Osteocyte (in vitro differentiated cells): ENCODE measurements at regions not wholly inside any gene's neighbourhood (a gene's known extent, or its start where the extent isn't known, plus 50 kb on each side); places are given as distances from the start of the nearest gene placed in this dataset.

Experiments used
- DNase-seq: peaks from one replicate; pipeline ENCODE4 v3.0.0; 2021; ENCODE audit warnings: mixed read lengths; ENCODE audit not compliant: unreplicated experiment; ENCODE audit errors: extremely low spot score
- H3K27ac Mint-ChIP-seq: one replicate; pipeline ENCODE4 v1.8.0; 2021; ENCODE audit warnings: mild to moderate bottlenecking, mixed read lengths; ENCODE audit not compliant: unreplicated experiment
- H3K27me3 Mint-ChIP-seq: one replicate; pipeline ENCODE4 v1.8.0; 2021; ENCODE audit warnings: mixed read lengths; ENCODE audit not compliant: unreplicated experiment
- H3K36me3 Mint-ChIP-seq: one replicate; pipeline ENCODE4 v1.8.0; 2021; ENCODE audit warnings: mixed read lengths; ENCODE audit not compliant: unreplicated experiment
- H3K4me1 Mint-ChIP-seq: one replicate; pipeline ENCODE4 v1.8.0; 2021; ENCODE audit warnings: mixed read lengths; ENCODE audit not compliant: unreplicated experiment
- H3K4me3 Mint-ChIP-seq: one replicate; pipeline ENCODE4 v1.8.0; 2021; ENCODE audit warnings: mild to moderate bottlenecking, moderate library complexity, mixed read lengths; ENCODE audit not compliant: unreplicated experiment
- H3K9me3 Mint-ChIP-seq: one replicate; pipeline ENCODE4 v1.8.0; 2021; ENCODE audit warnings: mixed read lengths; ENCODE audit not compliant: unreplicated experiment
- TF ChIP-seq, protein P1 (sequence below): fragments of 200-600 bp; sonication (generic); IDR thresholded peaks from 2 replicates; pipeline ENCODE4 v1.5.0; 2021; ENCODE audit warnings: antibody characterized with exemption, mild to moderate bottlenecking, moderate library complexity

DNA sequence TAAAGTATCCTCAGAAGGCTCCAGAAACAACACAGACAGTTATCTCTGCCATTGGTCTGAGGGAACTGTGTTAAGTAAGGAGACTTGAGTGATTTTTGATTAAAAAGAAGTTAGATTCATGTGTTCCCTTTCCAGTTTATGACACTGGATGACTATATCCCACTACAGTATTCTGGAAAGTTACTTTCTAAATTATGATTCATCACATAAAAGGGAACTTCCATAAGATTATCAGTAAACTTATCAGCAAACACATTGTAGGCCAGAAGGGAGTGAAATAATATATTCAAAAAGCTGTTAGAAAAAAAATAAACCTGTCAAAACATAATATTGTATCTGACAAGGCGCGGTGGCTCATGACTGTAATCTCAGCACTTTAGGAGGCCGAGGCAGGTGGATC lies 700.0 kb downstream of the SLITRK6 start:
- DNase-seq = no peak
- H3K9me3 Mint-ChIP-seq = peaks cover 37% of the 10 kb centered on the region
- no peak overlapping the region for H3K4me3 Mint-ChIP-seq
- H3K4me1 Mint-ChIP-seq = peaks cover 18% of the 10 kb centered on the region
- H3K27me3 Mint-ChIP-seq = no peaks in the 10 kb centered on the region
- TF ChIP-seq, protein P1, sequence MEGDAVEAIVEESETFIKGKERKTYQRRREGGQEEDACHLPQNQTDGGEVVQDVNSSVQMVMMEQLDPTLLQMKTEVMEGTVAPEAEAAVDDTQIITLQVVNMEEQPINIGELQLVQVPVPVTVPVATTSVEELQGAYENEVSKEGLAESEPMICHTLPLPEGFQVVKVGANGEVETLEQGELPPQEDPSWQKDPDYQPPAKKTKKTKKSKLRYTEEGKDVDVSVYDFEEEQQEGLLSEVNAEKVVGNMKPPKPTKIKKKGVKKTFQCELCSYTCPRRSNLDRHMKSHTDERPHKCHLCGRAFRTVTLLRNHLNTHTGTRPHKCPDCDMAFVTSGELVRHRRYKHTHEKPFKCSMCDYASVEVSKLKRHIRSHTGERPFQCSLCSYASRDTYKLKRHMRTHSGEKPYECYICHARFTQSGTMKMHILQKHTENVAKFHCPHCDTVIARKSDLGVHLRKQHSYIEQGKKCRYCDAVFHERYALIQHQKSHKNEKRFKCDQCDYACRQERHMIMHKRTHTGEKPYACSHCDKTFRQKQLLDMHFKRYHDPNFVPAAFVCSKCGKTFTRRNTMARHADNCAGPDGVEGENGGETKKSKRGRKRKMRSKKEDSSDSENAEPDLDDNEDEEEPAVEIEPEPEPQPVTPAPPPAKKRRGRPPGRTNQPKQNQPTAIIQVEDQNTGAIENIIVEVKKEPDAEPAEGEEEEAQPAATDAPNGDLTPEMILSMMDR = no peak
- no peak overlapping the region for H3K27ac Mint-ChIP-seq
- H3K36me3 Mint-ChIP-seq = peaks cover 8% of the 10 kb centered on the region

DNA sequence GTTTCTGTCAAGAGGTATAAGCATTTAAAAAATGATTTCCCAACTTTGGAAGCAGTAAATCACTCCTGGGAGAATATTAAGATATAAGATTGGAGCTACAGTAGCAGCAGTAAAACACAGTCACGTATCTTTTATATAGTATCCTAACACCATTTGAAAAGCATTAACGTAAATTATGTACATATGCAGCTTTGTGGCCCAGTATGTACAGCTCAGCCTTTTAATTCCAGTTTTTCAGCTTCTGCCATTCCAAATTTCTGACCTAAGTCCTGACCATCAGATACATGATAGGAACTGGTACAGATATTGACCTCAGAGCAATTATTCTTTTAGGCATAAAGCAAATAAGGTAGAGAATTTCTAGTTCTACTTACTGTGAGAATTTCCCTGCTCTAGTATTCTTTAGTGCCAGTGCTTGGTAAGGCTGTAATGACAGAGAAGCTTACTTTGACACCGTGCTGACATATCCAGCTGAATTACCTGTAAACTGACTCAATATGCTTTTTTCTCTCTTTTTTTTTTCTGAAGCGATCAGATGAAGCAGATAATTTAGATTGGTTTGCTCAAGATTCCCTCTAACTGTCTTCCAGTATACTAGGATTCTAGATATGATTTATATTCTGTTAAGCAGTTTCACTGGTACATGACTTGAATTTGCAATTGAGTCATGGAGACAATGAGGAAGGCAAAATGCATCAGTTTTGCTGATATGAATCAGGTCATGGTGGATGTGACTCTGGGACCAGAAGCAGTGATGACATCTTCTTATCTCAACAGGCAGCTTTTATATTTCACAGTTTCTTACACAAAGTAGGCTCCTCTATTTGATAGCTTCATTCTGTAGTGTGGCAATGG lies 703.6 kb downstream of the SLITRK6 start:
- Mint-ChIP-seq H3K9me3 (peaks cover 16% of the 10 kb centered on the region), H3K4me3 (no peak overlapping the region), H3K4me1 (peaks cover 40% of the 10 kb centered on the region), H3K27me3 (no peaks in the 10 kb centered on the region), H3K36me3 (peaks cover 6% of the 10 kb centered on the region), H3K27ac (peak overlapping the region; percentile 79)
- no peak for DNase-seq
- TF ChIP-seq, protein P1 = no peak

DNA sequence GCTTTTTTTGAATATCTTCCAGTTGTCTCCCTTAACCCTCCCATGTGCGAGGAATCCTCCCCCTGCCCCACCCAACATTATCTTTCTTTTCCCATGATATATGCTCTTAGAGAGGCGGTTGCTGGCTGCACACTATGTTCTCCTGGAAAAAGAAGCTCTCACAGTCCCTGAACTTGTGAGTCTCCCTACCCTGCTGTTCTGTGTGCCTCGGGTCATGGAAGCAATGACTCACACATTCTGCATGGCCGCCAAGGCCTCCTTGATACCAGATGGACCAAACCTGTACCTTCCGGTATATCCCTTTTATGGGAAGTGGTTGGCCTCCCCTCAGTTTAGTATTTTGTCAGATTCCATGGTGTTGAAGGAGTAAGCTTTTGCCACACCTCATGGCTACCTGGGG lies 705.4 kb downstream of the SLITRK6 start:
- Mint-ChIP-seq H3K4me3 (peak overlapping the region; percentile 9), H3K9me3 (peaks cover 13% of the 10 kb centered on the region), H3K27me3 (no peaks in the 10 kb centered on the region), H3K4me1 (peaks cover 40% of the 10 kb centered on the region), H3K36me3 (peaks cover 7% of the 10 kb centered on the region), H3K27ac (peak overlapping the region; percentile 79)
- TF ChIP-seq, protein P1 = no peak
- DNase-seq = peak; percentile 87

DNA sequence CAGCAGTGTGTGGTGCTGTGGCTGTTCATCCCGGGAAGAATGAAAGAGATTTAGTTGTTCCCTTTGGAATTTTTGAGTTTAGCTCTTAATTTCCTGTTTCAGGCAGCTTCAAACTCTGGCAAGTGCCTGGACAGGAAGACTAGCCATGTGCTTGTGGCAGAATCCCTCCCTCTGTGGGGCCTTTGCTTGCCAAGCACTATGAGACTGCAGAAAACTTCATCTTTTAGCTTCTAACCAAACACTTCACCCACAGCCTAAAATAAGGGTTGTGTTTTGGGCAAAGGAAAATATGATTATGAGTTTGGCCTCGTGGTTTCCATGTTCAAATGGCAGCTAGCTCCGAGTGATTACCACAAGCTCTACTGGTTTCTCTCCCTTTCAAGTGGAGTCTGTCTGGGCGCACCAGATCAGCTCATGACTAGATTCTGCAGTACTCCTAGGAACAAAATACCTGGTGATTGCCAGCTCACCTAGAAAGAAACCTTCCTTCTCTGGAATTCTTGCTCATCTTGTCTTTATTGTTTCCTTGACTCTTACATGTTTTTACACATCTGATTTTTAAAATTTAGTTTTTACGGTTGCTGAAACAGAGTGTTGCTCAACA lies 707.5 kb downstream of the SLITRK6 start:
- Mint-ChIP-seq H3K36me3 (peaks cover 4% of the 10 kb centered on the region), H3K4me3 (no peak overlapping the region), H3K4me1 (peaks cover 40% of the 10 kb centered on the region), H3K27me3 (no peaks in the 10 kb centered on the region), H3K27ac (no peak overlapping the region), H3K9me3 (peaks cover 8% of the 10 kb centered on the region)
- TF ChIP-seq, protein P1 = no peak
- no peak for DNase-seq

DNA sequence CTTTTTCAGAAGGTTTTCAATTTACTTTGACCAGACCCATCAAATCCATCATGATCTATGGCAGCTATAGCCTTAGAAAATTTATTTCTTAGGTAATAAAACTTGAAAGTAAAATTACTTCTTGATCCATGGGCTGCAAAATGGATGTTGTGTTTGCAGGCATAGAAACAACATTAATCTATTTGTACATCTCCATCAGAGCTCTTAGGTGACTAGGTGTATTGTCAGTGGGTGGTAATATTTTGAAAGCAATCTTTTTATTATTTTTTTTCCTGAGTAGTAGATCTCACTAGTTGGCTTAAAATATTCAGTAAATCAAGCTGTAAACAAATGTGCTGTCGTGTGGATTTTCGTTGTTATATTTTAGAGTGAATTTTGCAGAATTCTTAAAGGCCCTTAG lies 710.0 kb downstream of the SLITRK6 start:
- H3K27me3 Mint-ChIP-seq = no peaks in the 10 kb centered on the region

More for the DNA sequence above, 710.0 kb downstream of the SLITRK6 start:
- TF ChIP-seq, protein P1 = no peak
- DNase-seq = no peak
- H3K9me3 Mint-ChIP-seq = peaks cover 8% of the 10 kb centered on the region
- peaks cover 21% of the 10 kb centered on the region for H3K4me1 Mint-ChIP-seq
- no peak overlapping the region for H3K4me3 Mint-ChIP-seq
- peaks cover 4% of the 10 kb centered on the region for H3K36me3 Mint-ChIP-seq
- H3K27ac Mint-ChIP-seq = no peak overlapping the region
